PC-3 (cell line): ENCODE measurements at regions not wholly inside any gene's neighbourhood (a gene's known extent, or its start where the extent isn't known, plus 50 kb on each side); places are given as distances from the start of the nearest gene placed in this dataset.

ENCODE experiments used
- ATAC-seq: fragments of 200-7000 bp; cut with Tn5 transposase; 2 replicates; pipeline ENCODE4 v1.9.1; 2020; ENCODE audit warnings: mild to moderate bottlenecking, moderate library complexity
- BruUV-seq: library from RNA; stranded (reverse); fragments of 400-500 nt; replicated peaks from 2 replicates; lab custom pipeline; 2021; lab: Mats Ljungman, UMichigan
- CTCF ChIA-PET: fragments of 300-600 bp; sonication (Branson Sonifier 250); formaldehyde crosslinking; loops from one replicate; lab custom pipeline; 2022; ENCODE audit warnings: antibody characterized with exemption; lab: Charles Lee
- POLR2A ChIA-PET: fragments of 300-600 bp; sonication (Branson Sonifier 250); formaldehyde crosslinking; loops from one replicate; lab custom pipeline; 2022; ENCODE audit warnings: antibody characterized with exemption; ENCODE audit not compliant: unreplicated experiment; lab: Charles Lee
- DNase-seq: peaks from one replicate; pipeline ENCODE4 v3.0.0-alpha.2; 2015
- H2AFZ ChIP-seq: fragments of 300-600 bp; sonication (generic); 2 replicates; pipeline ENCODE4 v1.6.0; 2016; ENCODE audit warnings: antibody characterized with exemption, low read length
- H3F3A ChIP-seq: fragments of 300-600 bp; sonication (generic); one replicate; pipeline ENCODE4 v1.6.0; 2017; ENCODE audit warnings: antibody characterized with exemption, low read length, control low read depth, mild to moderate bottlenecking; ENCODE audit not compliant: unreplicated experiment
- H3K27ac ChIP-seq: fragments of 300-600 bp; sonication (generic); 2 replicates; pipeline ENCODE4 v1.5.1; 2016; ENCODE audit warnings: mild to moderate bottlenecking, low read length
- H3K27me3 ChIP-seq: fragments of 300-600 bp; sonication (generic); 2 replicates; pipeline ENCODE4 v1.6.1; 2016; ENCODE audit warnings: low read length, mixed read lengths
- H3K36me3 ChIP-seq: fragments of 300-600 bp; sonication (generic); 2 replicates; pipeline ENCODE4 v1.6.1; 2016; ENCODE audit warnings: low read depth, mixed run types, low read length, mixed read lengths
- H3K4me1 ChIP-seq: fragments of 300-600 bp; sonication (generic); 2 replicates; pipeline ENCODE4 v1.5.1; 2016; ENCODE audit warnings: low read length; ENCODE audit not compliant: insufficient read depth
- H3K4me2 ChIP-seq: fragments of 300-600 bp; sonication (generic); 2 replicates; pipeline ENCODE4 v1.6.0; 2016; ENCODE audit warnings: low read length
- H3K4me3 ChIP-seq: fragments of 300-600 bp; sonication (generic); 2 replicates; pipeline ENCODE4 v1.5.1; 2016; ENCODE audit warnings: mild to moderate bottlenecking, low read length, mixed read lengths
- H3K79me2 ChIP-seq: fragments of 300-600 bp; sonication (generic); 2 replicates; pipeline ENCODE4 v1.6.1; 2017; ENCODE audit warnings: low read length, mixed read lengths
- H3K9ac ChIP-seq: fragments of 300-600 bp; sonication (generic); 2 replicates; pipeline ENCODE4 v1.6.0; 2016; ENCODE audit warnings: mild to moderate bottlenecking, low read length
- H3K9me2 ChIP-seq: fragments of 300-600 bp; sonication (generic); replicated peaks from 2 replicates; pipeline ENCODE4 v1.6.1; 2016; ENCODE audit warnings: mixed run types, low read length, mixed read lengths
- H3K9me3 ChIP-seq: fragments of 300-600 bp; sonication (generic); 2 replicates; pipeline ENCODE4 v1.6.1; 2016; ENCODE audit warnings: low read length, mixed read lengths
- H4K20me1 ChIP-seq: fragments of 300-600 bp; sonication (generic); 2 replicates; pipeline ENCODE4 v1.6.1; 2016; ENCODE audit warnings: low read length, mixed read lengths
- EZH2 ChIP-seq: fragments of 300-600 bp; sonication (generic); IDR thresholded peaks from one replicate; pipeline ENCODE4 v1.6.1; 2017; ENCODE audit warnings: antibody characterized with exemption, mild to moderate bottlenecking, low read length; ENCODE audit not compliant: unreplicated experiment
- EZH2phosphoT487 ChIP-seq: fragments of 300-600 bp; sonication (generic); IDR thresholded peaks from 2 replicates; pipeline ENCODE4 v1.6.1; 2018; ENCODE audit warnings: mild to moderate bottlenecking, antibody characterized with exemption, low read length, borderline replicate concordance
- intact Hi-C: fragments of 100-400 bp; cut with micrococcal nuclease; formaldehyde crosslinking; loops from 2 replicates; pipeline ENCODE4 v1.9.0; 2023
- TF ChIP-seq, protein P1 (sequence below): fragments of 300-600 bp; sonication (generic); conservative IDR thresholded peaks from 2 replicates; pipeline ENCODE4 v1.5.1; 2017; ENCODE audit warnings: antibody characterized with exemption, low read depth, mild to moderate bottlenecking, low read length

DNA sequence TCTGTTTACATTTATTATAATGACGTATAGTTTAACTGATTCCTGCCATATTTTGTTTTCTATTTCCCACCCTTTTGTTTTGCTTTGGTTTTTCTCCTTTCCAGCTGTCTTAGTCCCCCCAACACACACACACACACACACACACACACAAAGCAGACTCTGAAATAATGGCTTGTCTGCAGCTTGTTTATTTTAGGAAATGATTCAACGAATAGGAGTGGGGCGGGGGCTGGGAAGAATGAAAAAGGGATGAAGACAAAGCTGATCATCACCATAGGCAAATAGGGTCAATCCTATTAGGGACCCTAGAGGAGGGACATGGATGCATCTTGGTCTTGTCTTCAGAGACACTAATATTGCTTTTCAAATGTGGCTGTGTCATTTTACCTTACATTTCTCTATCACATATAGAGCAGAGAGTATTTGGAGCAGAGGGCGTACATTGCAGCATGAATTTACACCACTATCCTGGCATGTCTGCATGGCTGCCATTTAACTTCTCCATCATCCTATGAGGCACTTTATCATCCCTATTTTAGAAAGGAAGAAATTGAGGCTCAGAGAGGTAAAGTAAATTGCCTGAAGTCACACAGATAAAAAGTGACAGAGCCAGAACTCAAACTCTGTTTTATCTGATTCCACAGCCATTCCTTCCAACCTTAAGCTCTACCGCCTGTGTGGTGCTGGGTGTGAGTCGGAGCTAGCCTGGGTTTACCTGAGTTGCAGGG is 147.2 kb upstream of the TPM1 start:
- no peaks in the 10 kb centered on the region for H3K9me2 ChIP-seq
- H3K27ac ChIP-seq = peak overlapping the region; percentile 99
- ChIA-PET CTCF (interaction anchor here (0.6 kb wide), 3 partner anchors 154 to 769 kb away, joined by 3 to 5 read pairs (median 4); no protein-coding TSS in a partner anchor), POLR2A (interaction anchor here (0.7 kb wide), 1 partner anchor 139 kb away, joined by 7 read pairs; no protein-coding TSS in a partner anchor)
- peaks cover 10% of the 10 kb centered on the region for H3F3A ChIP-seq
- no peaks in the 10 kb centered on the region for H3K9me3 ChIP-seq
- TF ChIP-seq, protein P1, sequence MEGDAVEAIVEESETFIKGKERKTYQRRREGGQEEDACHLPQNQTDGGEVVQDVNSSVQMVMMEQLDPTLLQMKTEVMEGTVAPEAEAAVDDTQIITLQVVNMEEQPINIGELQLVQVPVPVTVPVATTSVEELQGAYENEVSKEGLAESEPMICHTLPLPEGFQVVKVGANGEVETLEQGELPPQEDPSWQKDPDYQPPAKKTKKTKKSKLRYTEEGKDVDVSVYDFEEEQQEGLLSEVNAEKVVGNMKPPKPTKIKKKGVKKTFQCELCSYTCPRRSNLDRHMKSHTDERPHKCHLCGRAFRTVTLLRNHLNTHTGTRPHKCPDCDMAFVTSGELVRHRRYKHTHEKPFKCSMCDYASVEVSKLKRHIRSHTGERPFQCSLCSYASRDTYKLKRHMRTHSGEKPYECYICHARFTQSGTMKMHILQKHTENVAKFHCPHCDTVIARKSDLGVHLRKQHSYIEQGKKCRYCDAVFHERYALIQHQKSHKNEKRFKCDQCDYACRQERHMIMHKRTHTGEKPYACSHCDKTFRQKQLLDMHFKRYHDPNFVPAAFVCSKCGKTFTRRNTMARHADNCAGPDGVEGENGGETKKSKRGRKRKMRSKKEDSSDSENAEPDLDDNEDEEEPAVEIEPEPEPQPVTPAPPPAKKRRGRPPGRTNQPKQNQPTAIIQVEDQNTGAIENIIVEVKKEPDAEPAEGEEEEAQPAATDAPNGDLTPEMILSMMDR = no peak
- no peak for TF ChIP-seq EZH2phosphoT487
- TF ChIP-seq EZH2 = no peak
- no peaks in the 10 kb centered on the region for H3K79me2 ChIP-seq
- intact Hi-C loops = no loop called here
- peaks cover 55% of the 10 kb centered on the region for H3K4me1 ChIP-seq
- 0 out of 2 replicates have a peak, but pooled peaks have one; percentile 3 for ATAC-seq
- peak overlapping the region; percentile 57; the same call in 1 of the 2 replicates for H3K4me3 ChIP-seq
- H3K4me2 ChIP-seq = peak overlapping the region; percentile 83
- H3K9ac ChIP-seq = peak overlapping the region; percentile 89
- no peaks in the 10 kb centered on the region for H3K36me3 ChIP-seq
- no peaks in the 10 kb centered on the region for H4K20me1 ChIP-seq
- peak; percentile 58 for DNase-seq
- 0 out of 2 replicates have a peak overlapping the region, but pooled peaks have one; percentile 20 for H2AFZ ChIP-seq
- no peaks in the 10 kb centered on the region for H3K27me3 ChIP-seq
- BruUV-seq = no TSS peak

DNA sequence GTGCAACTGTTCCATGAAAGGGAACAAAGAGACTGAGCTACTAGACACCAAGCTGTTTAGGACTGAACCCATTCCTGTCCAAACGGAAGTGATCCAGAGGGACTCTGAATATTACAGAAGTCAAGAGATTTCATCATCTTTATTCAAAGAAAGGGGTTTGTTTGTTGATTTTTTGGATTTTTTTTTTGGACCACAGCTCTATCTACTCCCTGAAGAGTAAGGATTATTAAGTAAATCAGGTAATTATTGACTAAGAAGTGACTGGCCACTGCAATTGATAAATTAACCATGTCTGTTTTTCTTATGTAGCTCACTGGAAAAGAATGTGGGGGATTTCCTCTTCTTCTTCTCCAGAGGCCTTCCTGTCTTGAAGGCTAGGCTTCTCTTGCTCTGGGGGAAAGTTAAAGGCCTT is 146.6 kb upstream of the TPM1 start:
- no TSS peak for BruUV-seq
- peak overlapping the region; percentile 99 for H3K27ac ChIP-seq
- H3K9me3 ChIP-seq = no peaks in the 10 kb centered on the region
- H3K27me3 ChIP-seq = no peaks in the 10 kb centered on the region
- H3K9ac ChIP-seq = peak overlapping the region; percentile 89
- H3K79me2 ChIP-seq = no peaks in the 10 kb centered on the region
- peak overlapping the region; percentile 57 for H3K4me3 ChIP-seq
- H4K20me1 ChIP-seq = no peaks in the 10 kb centered on the region
- ATAC-seq (no peak), DNase-seq (peak; percentile 71)
- intact Hi-C loops = loop anchor here (2.0 kb wide), 2 partner anchors 47 to 153 kb away; no protein-coding TSS in a partner anchor
- H3K36me3 ChIP-seq = no peaks in the 10 kb centered on the region
- H3F3A ChIP-seq = peaks cover 10% of the 10 kb centered on the region
- no peaks in the 10 kb centered on the region for H3K9me2 ChIP-seq
- TF ChIP-seq EZH2 = no peak
- TF ChIP-seq, protein P1 = no peak
- TF ChIP-seq EZH2phosphoT487 = no peak
- peaks cover 55% of the 10 kb centered on the region for H3K4me1 ChIP-seq
- 0 out of 2 replicates have a peak overlapping the region, but pooled peaks have one; percentile 20 for H2AFZ ChIP-seq
- H3K4me2 ChIP-seq = peak overlapping the region; percentile 83
- ChIA-PET POLR2A (interaction anchor here (0.6 to 0.7 kb wide), 2 partner anchors 139 to 412 kb away, joined by 4 to 7 read pairs; no protein-coding TSS in a partner anchor), CTCF (interaction anchor here (0.6 to 0.7 kb wide), 3 partner anchors 30 to 243 kb away, joined by 3 to 6 read pairs (median 5); no protein-coding TSS in a partner anchor)
